A549 (cell line): ENCODE measurements at regions not wholly inside any gene's neighbourhood (a gene's known extent, or its start where the extent isn't known, plus 50 kb on each side); places are given as distances from the start of the nearest gene placed in this dataset.

Source experiments
- CHD2 ChIP-seq: fragments of 150-350 bp; IDR thresholded peaks from 2 replicates; pipeline ENCODE4 v1.6.1; 2014; ENCODE audit warnings: low read length; ENCODE audit not compliant: partially characterized antibody
- EHF ChIP-seq: fragments of 250-450 bp; sonication (Bioruptor Pico); IDR thresholded peaks from 2 replicates; pipeline ENCODE4 v1.5.0; 2020; ENCODE audit warnings: mild to moderate bottlenecking
- KDM1A ChIP-seq: fragments of 200-600 bp; sonication (generic); IDR thresholded peaks from 2 replicates; pipeline ENCODE4 v1.6.1; 2016; ENCODE audit warnings: low read depth, mild to moderate bottlenecking
- NR3C1 ChIP-seq: fragments of >200 bp; sonication (Bioruptor Twin); formaldehyde crosslinking; IDR thresholded peaks from 3 replicates; pipeline ENCODE4 v1.6.1; 2017
- POLR2A ChIP-seq: IDR thresholded peaks from 2 replicates; pipeline ENCODE4 v1.6.1; 2012; ENCODE audit warnings: mild to moderate bottlenecking, low read length
- RCOR1 ChIP-seq: fragments of 150-350 bp; IDR thresholded peaks from 2 replicates; pipeline ENCODE4 v1.6.1; 2014; ENCODE audit warnings: antibody characterized with exemption, low read length, low read depth
- SMC3 ChIP-seq: fragments of >200 bp; sonication (Bioruptor Twin); formaldehyde crosslinking; IDR thresholded peaks from 3 replicates; pipeline ENCODE4 v1.6.1; 2018; ENCODE audit warnings: inconsistent platforms
- TFCP2L1 ChIP-seq: fragments of 250-450 bp; sonication (Bioruptor Pico); IDR thresholded peaks from 2 replicates; pipeline ENCODE4 v1.5.0; 2021; ENCODE audit warnings: mild to moderate bottlenecking
- ZNF302 ChIP-seq: fragments of 250-450 bp; sonication (Bioruptor Pico); IDR thresholded peaks from 2 replicates; pipeline ENCODE4 v1.9.0; 2021; ENCODE audit warnings: inconsistent platforms, mild to moderate bottlenecking, moderate library complexity
- TF ChIP-seq, protein P1 (sequence below): fragments of >200 bp; sonication (Bioruptor Twin); formaldehyde crosslinking; IDR thresholded peaks from 3 replicates; pipeline ENCODE4 v1.5.1; 2016
- TF ChIP-seq, protein P2 (sequence below): IDR thresholded peaks from 2 replicates; pipeline ENCODE4 v1.6.1; 2012
- TF ChIP-seq, protein P3 (sequence below): fragments of >200 bp; sonication (Bioruptor Twin); formaldehyde crosslinking; IDR thresholded peaks from 3 replicates; pipeline ENCODE4 v1.6.1; 2016
- TF ChIP-seq, protein P4 (sequence below): IDR thresholded peaks from 2 replicates; pipeline ENCODE4 v1.6.1; 2012

DNA sequence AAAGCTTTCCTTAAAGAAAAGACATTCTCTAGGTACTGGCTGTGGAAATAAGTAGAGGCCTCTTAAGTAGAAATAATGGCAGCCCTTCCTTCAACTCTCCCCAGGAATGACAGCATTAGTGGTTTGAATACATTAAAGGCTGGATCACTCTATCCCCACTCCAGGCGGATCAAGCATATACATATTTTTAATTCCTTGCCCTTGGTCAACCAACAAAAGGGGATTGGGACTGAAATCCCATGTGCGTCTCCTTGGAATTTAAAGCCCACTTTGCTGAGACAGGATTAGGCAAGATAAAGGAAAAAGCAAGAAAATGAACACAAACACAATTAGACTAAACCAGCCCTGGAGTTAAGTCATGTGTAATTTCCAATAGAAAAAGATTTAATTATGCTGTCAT is 391.3 kb downstream of the PPP1R2C start:
- TF ChIP-seq, protein P1, sequence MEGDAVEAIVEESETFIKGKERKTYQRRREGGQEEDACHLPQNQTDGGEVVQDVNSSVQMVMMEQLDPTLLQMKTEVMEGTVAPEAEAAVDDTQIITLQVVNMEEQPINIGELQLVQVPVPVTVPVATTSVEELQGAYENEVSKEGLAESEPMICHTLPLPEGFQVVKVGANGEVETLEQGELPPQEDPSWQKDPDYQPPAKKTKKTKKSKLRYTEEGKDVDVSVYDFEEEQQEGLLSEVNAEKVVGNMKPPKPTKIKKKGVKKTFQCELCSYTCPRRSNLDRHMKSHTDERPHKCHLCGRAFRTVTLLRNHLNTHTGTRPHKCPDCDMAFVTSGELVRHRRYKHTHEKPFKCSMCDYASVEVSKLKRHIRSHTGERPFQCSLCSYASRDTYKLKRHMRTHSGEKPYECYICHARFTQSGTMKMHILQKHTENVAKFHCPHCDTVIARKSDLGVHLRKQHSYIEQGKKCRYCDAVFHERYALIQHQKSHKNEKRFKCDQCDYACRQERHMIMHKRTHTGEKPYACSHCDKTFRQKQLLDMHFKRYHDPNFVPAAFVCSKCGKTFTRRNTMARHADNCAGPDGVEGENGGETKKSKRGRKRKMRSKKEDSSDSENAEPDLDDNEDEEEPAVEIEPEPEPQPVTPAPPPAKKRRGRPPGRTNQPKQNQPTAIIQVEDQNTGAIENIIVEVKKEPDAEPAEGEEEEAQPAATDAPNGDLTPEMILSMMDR = no peak
- TF ChIP-seq ZNF302 (CRISPR knock-in tag) = no peak
- TF ChIP-seq RCOR1 = no peak
- TF ChIP-seq NR3C1 = no peak
- TF ChIP-seq SMC3 = no peak
- TF ChIP-seq POLR2A = no peak
- no peak for TF ChIP-seq EHF (CRISPR knock-in tag)
- TF ChIP-seq TFCP2L1 (CRISPR knock-in tag) = no peak
- TF ChIP-seq, protein P2, sequence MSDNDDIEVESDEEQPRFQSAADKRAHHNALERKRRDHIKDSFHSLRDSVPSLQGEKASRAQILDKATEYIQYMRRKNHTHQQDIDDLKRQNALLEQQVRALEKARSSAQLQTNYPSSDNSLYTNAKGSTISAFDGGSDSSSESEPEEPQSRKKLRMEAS = no peak
- no peak for TF ChIP-seq CHD2
- TF ChIP-seq, protein P3, sequence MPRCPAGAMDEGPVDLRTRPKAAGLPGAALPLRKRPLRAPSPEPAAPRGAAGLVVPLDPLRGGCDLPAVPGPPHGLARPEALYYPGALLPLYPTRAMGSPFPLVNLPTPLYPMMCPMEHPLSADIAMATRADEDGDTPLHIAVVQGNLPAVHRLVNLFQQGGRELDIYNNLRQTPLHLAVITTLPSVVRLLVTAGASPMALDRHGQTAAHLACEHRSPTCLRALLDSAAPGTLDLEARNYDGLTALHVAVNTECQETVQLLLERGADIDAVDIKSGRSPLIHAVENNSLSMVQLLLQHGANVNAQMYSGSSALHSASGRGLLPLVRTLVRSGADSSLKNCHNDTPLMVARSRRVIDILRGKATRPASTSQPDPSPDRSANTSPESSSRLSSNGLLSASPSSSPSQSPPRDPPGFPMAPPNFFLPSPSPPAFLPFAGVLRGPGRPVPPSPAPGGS = no peak
- TF ChIP-seq KDM1A = no peak
- TF ChIP-seq, protein P4, sequence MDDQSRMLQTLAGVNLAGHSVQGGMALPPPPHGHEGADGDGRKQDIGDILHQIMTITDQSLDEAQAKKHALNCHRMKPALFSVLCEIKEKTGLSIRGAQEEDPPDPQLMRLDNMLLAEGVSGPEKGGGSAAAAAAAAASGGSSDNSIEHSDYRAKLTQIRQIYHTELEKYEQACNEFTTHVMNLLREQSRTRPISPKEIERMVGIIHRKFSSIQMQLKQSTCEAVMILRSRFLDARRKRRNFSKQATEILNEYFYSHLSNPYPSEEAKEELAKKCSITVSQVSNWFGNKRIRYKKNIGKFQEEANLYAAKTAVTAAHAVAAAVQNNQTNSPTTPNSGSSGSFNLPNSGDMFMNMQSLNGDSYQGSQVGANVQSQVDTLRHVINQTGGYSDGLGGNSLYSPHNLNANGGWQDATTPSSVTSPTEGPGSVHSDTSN = no peak
